ENCODE measurements at regions not wholly inside any gene's neighbourhood (a gene's known extent, or its start where the extent isn't known, plus 50 kb on each side); places are given as distances from the start of the nearest gene placed in this dataset.

- Histone ChIP-seq H3K36me3 (no peaks in the 10 kb centered on the region), H3K27me3 (no peaks in the 10 kb centered on the region), H3K4me3 (ENCODE audit: low read depth in 1 of 2, low read length in 1 of 2) (no peak overlapping the region), H3K9me3 (no peaks in the 10 kb centered on the region), H3K27ac (peak overlapping the region; percentile 38), H3K4me1 (ENCODE audit: control insufficient read depth in 1 of 2, insufficient read depth in 1 of 2, low read depth in 1 of 2, low read length in 1 of 2) (peaks cover 45 to 57% of the 10 kb centered on the region in 2 experiments)
- TF ChIP-seq CTCF (IDR thresholded peaks at IDR 0.05) = no peak
Measured at GRCh38 chrX:148282504-148282903, 217.9 kb upstream of the AFF2 start.

GRCh38 chrX:148284056-148284455 is 216.4 kb upstream of the AFF2 start:
- no peaks in the 10 kb centered on the region for H3K36me3 ChIP-seq
- H3K4me3 ChIP-seq (ENCODE audit: low read depth in 1 of 2, low read length in 1 of 2) = no peak overlapping the region
- peak overlapping the region; percentile 64 for H3K27ac ChIP-seq
- H3K27me3 ChIP-seq = no peaks in the 10 kb centered on the region
- no peaks in the 10 kb centered on the region for H3K9me3 ChIP-seq
- peaks cover 40 to 52% of the 10 kb centered on the region in 2 experiments for H3K4me1 ChIP-seq (ENCODE audit: control insufficient read depth in 1 of 2, insufficient read depth in 1 of 2, low read depth in 1 of 2, low read length in 1 of 2)
- no peak for TF ChIP-seq CTCF (IDR thresholded peaks at IDR 0.05)

GRCh38 chrX:148284821-148285220 is 215.6 kb upstream of the AFF2 start:
- Histone ChIP-seq H3K27ac (peak overlapping the region; percentile 64), H3K4me1 (ENCODE audit: control insufficient read depth in 1 of 2, insufficient read depth in 1 of 2, low read depth in 1 of 2, low read length in 1 of 2) (peaks cover 33 to 47% of the 10 kb centered on the region in 2 experiments), H3K4me3 (ENCODE audit: low read depth in 1 of 2, low read length in 1 of 2) (no peak overlapping the region), H3K36me3 (no peaks in the 10 kb centered on the region), H3K27me3 (no peaks in the 10 kb centered on the region), H3K9me3 (no peaks in the 10 kb centered on the region)
- TF ChIP-seq CTCF (IDR thresholded peaks at IDR 0.05) = no peak

GRCh38 chrX:148288451-148288850 is 212.0 kb upstream of the AFF2 start:
- H3K27me3 ChIP-seq = no peaks in the 10 kb centered on the region
- no peaks in the 10 kb centered on the region for H3K36me3 ChIP-seq
- TF ChIP-seq CTCF (IDR thresholded peaks at IDR 0.05) = no peak

GRCh38 chrX:148290041-148290440 is 210.4 kb upstream of the AFF2 start:
- no peak overlapping the region for H3K27ac ChIP-seq
- no peaks in the 10 kb centered on the region for H3K36me3 ChIP-seq
- no peaks in the 10 kb centered on the region for H3K27me3 ChIP-seq
- peaks cover 0 to 5% of the 10 kb centered on the region in 2 experiments for H3K4me1 ChIP-seq (ENCODE audit: control insufficient read depth in 1 of 2, insufficient read depth in 1 of 2, low read depth in 1 of 2, low read length in 1 of 2)
- H3K9me3 ChIP-seq = no peaks in the 10 kb centered on the region
- no peak overlapping the region for H3K4me3 ChIP-seq (ENCODE audit: low read depth in 1 of 2, low read length in 1 of 2)
- no peak for TF ChIP-seq CTCF (IDR thresholded peaks at IDR 0.05)

More at GRCh38 chrX:148288451-148288850, 212.0 kb upstream of the AFF2 start:
- H3K27ac ChIP-seq = no peak overlapping the region
- H3K4me3 ChIP-seq (ENCODE audit: low read depth in 1 of 2, low read length in 1 of 2) = no peak overlapping the region
- H3K9me3 ChIP-seq = no peaks in the 10 kb centered on the region
- H3K4me1 ChIP-seq (ENCODE audit: control insufficient read depth in 1 of 2, insufficient read depth in 1 of 2, low read depth in 1 of 2, low read length in 1 of 2) = peaks cover 11 to 19% of the 10 kb centered on the region in 2 experiments

- Histone ChIP-seq H3K4me1 (ENCODE audit: control insufficient read depth in 1 of 2, insufficient read depth in 1 of 2, low read depth in 1 of 2, low read length in 1 of 2) (peaks cover 0 to 5% of the 10 kb centered on the region in 2 experiments), H3K27me3 (no peaks in the 10 kb centered on the region), H3K9me3 (no peaks in the 10 kb centered on the region), H3K4me3 (ENCODE audit: low read depth in 1 of 2, low read length in 1 of 2) (no peak overlapping the region), H3K27ac (no peak overlapping the region), H3K36me3 (no peaks in the 10 kb centered on the region)
- no peak for TF ChIP-seq CTCF (IDR thresholded peaks at IDR 0.05)
Measured at GRCh38 chrX:148290931-148291330, 209.5 kb upstream of the AFF2 start.
